Transverse colon (tissue), 4 donors: ENCODE measurements at regions not wholly inside any gene's neighbourhood (a gene's known extent, or its start where the extent isn't known, plus 50 kb on each side); places are given as distances from the start of the nearest gene placed in this dataset.

Experiments
- DNase-seq: peaks from one replicate; pipeline ENCODE4 v3.0.0-alpha.2; 2019
- H3K27ac ChIP-seq, 4 donors: fragments of 200-600 bp; sonication (generic); 2 replicates each; pipeline ENCODE4 v1.5.1; 2016 to 2018; ENCODE audit warnings: inconsistent platforms in 4 of 4
- H3K27me3 ChIP-seq: fragments of 200-600 bp; sonication (generic); 2 replicates; pipeline ENCODE4 v1.5.1; 2017; ENCODE audit warnings: inconsistent platforms
- H3K36me3 ChIP-seq, 4 donors: fragments of 200-600 bp; sonication (generic); 2 replicates each; pipeline ENCODE4 v1.5.1; 2017 to 2019; ENCODE audit warnings: inconsistent platforms in 4 of 4
- H3K4me1 ChIP-seq, 4 donors: fragments of 200-600 bp; sonication (generic); 2 replicates each; pipeline ENCODE4 v1.5.1; 2017 to 2020; ENCODE audit warnings: inconsistent platforms in 4 of 4
- H3K4me3 ChIP-seq, 4 donors: fragments of 200-600 bp; sonication (generic); 1 replicate in 1 of 4; 2 replicates in 3 of 4; pipeline versions ENCODE4 v1.5.1 to v1.6.1; 2017 to 2019; ENCODE audit warnings: inconsistent platforms in 4 of 4
- H3K9me3 ChIP-seq, 2 donors: fragments of 200-600 bp; sonication (generic); 2 replicates each; pipeline ENCODE4 v1.5.1; 2017 to 2019; ENCODE audit warnings: inconsistent platforms in 2 of 2
- CTCF ChIP-seq, 5 experiments: fragments of 200-600 bp in 3 of 5; fragments of 450-650 bp in 2 of 5; sonication (generic) in 3 of 5; IDR thresholded peaks; 1 replicate in 2 of 5; 2 replicates in 3 of 5; pipeline ENCODE4 v1.5.1; 2016 to 2017; ENCODE audit warnings: antibody characterized with exemption in 5 of 5, inconsistent platforms in 3 of 5, mild to moderate bottlenecking in 2 of 5, moderate library complexity in 1 of 5
- EP300 ChIP-seq: sonication (generic); formaldehyde crosslinking; IDR thresholded peaks from one replicate; pipeline ENCODE4 v1.6.1; 2017; ENCODE audit warnings: antibody characterized with exemption, low read depth
- POLR2A ChIP-seq: fragments of 450-650 bp; IDR thresholded peaks from one replicate; pipeline ENCODE4 v1.6.1; 2016; ENCODE audit warnings: antibody characterized with exemption, mild to moderate bottlenecking, moderate library complexity
- POLR2AphosphoS5 ChIP-seq, 3 donors: sonication (generic); formaldehyde crosslinking; IDR thresholded peaks; one replicate each; pipeline ENCODE4 v1.6.1; 2016; ENCODE audit warnings: antibody characterized with exemption in 3 of 3
- WGBS, 2 donors: methylation state at CpG; one replicate each; pipeline ENCODE4 v1.1.5; 2018; ENCODE audit warnings: low coverage in 1 of 2; 5-methylcytosine and 5-hydroxymethylcytosine counted together
- in situ Hi-C, 4 donors: fragments of 200-750 bp; cut with MboI; loops; one replicate each; pipeline versions ENCODE4 v1.15.0 to v1.15.1; 2017; ENCODE audit warnings: low sequenced_read_pairs in 3 of 4, low pct_ligation_motif_present in 1 of 4, low pct_unique_long_range_greater_than_20kb in 1 of 4
- intact Hi-C: fragments of 100-400 bp; cut with DNase I; formaldehyde crosslinking; loops from one replicate; pipeline ENCODE4 v1.15.1; 2023; ENCODE audit warnings: low total_unique reads

GRCh38 chr4:34771632-34772031 is 1472.7 kb downstream of the ARAP2 start:
- in situ Hi-C loops = no loop called here
- H3K4me1 ChIP-seq = no peaks in the 10 kb centered on the region
- no peaks in the 10 kb centered on the region for H3K27me3 ChIP-seq
- no peaks in the 10 kb centered on the region for H3K36me3 ChIP-seq
- H3K9me3 ChIP-seq = no peaks in the 10 kb centered on the region
- 84 to 85% methylated on average over 4 to 8 of the region's 8 CpGs for WGBS, 2 donors
- no peak overlapping the region for H3K27ac ChIP-seq
- no peak for DNase-seq
- TF ChIP-seq CTCF (IDR thresholded peaks at IDR 0.05) = no peak
- intact Hi-C loops = loop anchor here (5.0 to 10.0 kb wide), 2 partner anchors 63 to 306 kb away; no protein-coding TSS in a partner anchor
- no peak overlapping the region for H3K4me3 ChIP-seq

GRCh38 chr4:34790131-34790530 is 1454.2 kb downstream of the ARAP2 start:
- intact Hi-C loops = no loop called here
- DNase-seq = no peak

GRCh38 chr4:34791209-34791608 is 1453.1 kb downstream of the ARAP2 start:
- no peaks in the 10 kb centered on the region for H3K27me3 ChIP-seq
- H3K4me3 ChIP-seq = no peak overlapping the region
- TF ChIP-seq EP300 = no peak
- TF ChIP-seq POLR2AphosphoS5 (IDR thresholded peaks at IDR 0.05) = no peak
- WGBS, 2 donors = 78 to 100% methylated on average over 1 to 2 of the region's 2 CpGs
- no peak overlapping the region for H3K27ac ChIP-seq
- peaks cover 0 to 2% of the 10 kb centered on the region in 2 donors for H3K9me3 ChIP-seq
- intact Hi-C loops (no loop called here), in situ Hi-C loops (no loop called here)
- no peaks in the 10 kb centered on the region for H3K36me3 ChIP-seq
- DNase-seq = no peak
- H3K4me1 ChIP-seq = no peaks in the 10 kb centered on the region

More at GRCh38 chr4:34790131-34790530, 1454.2 kb downstream of the ARAP2 start:
- H3K27me3 ChIP-seq = no peaks in the 10 kb centered on the region
- no peak overlapping the region for H3K27ac ChIP-seq
- in situ Hi-C loops = no loop called here
- H3K36me3 ChIP-seq = no peaks in the 10 kb centered on the region
- no peaks in the 10 kb centered on the region for H3K4me1 ChIP-seq
- H3K4me3 ChIP-seq = no peak overlapping the region
- H3K9me3 ChIP-seq = peaks cover 0 to 3% of the 10 kb centered on the region in 2 donors
- TF ChIP-seq EP300 (no peak), POLR2A (no peak), POLR2AphosphoS5 (IDR thresholded peaks at IDR 0.05) (no peak), CTCF (IDR thresholded peaks at IDR 0.05) (no peak)
- WGBS, 2 donors = 50 to 78% methylated on average over 1 to 2 of the region's 2 CpGs

- WGBS, 2 donors = 78 to 83% methylated on average over 1 of the region's 1 CpG
- Histone ChIP-seq H3K27me3 (no peaks in the 10 kb centered on the region), H3K27ac (no peak overlapping the region), H3K36me3 (no peaks in the 10 kb centered on the region), H3K4me3 (no peak overlapping the region), H3K9me3 (no peaks in the 10 kb centered on the region), H3K4me1 (no peaks in the 10 kb centered on the region)
- no peak for DNase-seq
- intact Hi-C loops = no loop called here
- in situ Hi-C loops = loop anchor here in 1 of 4 donors (10.0 kb wide), 1 partner anchor 64 kb away; no protein-coding TSS in a partner anchor
- TF ChIP-seq CTCF (IDR thresholded peaks at IDR 0.05) (no peak), EP300 (no peak), POLR2AphosphoS5 (IDR thresholded peaks at IDR 0.05) (no peak), POLR2A (no peak)
Measured at GRCh38 chr4:34800953-34801352, 1443.4 kb downstream of the ARAP2 start.

GRCh38 chr4:34814266-34814665 is 1430.0 kb downstream of the ARAP2 start:
- Histone ChIP-seq H3K36me3 (no peaks in the 10 kb centered on the region), H3K27ac (no peak overlapping the region), H3K9me3 (no peaks in the 10 kb centered on the region), H3K27me3 (no peaks in the 10 kb centered on the region), H3K4me3 (no peak overlapping the region), H3K4me1 (no peaks in the 10 kb centered on the region)
- WGBS, 2 donors = 67 to 71% methylated on average over 1 to 3 of the region's 3 CpGs
- in situ Hi-C loops = no loop called here
- TF ChIP-seq POLR2A (no peak), POLR2AphosphoS5 (IDR thresholded peaks at IDR 0.05) (no peak), CTCF (IDR thresholded peaks at IDR 0.05) (no peak), EP300 (no peak)
- intact Hi-C loops = no loop called here
- no peak for DNase-seq
